ENCODE measurements at regions not wholly inside any gene's neighbourhood (a gene's known extent, or its start where the extent isn't known, plus 50 kb on each side); places are given as distances from the start of the nearest gene placed in this dataset.
A peak's percentile ranks its signal among the peaks of the same experiment; 100 is the strongest.

- Histone ChIP-seq H3K4me3 (ENCODE audit: low read length in 2 of 2) (no peak overlapping the region), H2BK120ac (ENCODE audit: low read depth, low read length) (no peak overlapping the region), H3K9ac (ENCODE audit: low read depth, low read length, poor library complexity) (no peak overlapping the region), H2BK12ac (ENCODE audit: low read length) (no peak overlapping the region), H2AK5ac (ENCODE audit: low read depth, low read length) (no peak overlapping the region), H3K36me3 (replicated peaks in 1 of 2; ENCODE audit: control insufficient read depth in 2 of 2, insufficient read depth in 2 of 2, low read length in 2 of 2) (no peaks in the 10 kb centered on the region), H3K9me3 (replicated peaks in 1 of 2; ENCODE audit: control insufficient read depth in 2 of 2, insufficient read depth in 1 of 2, low read depth in 1 of 2, low read length in 2 of 2) (no peaks in the 10 kb centered on the region), H3K4ac (ENCODE audit: low read length) (no peak overlapping the region), H3K18ac (ENCODE audit: low read length) (no peak overlapping the region), H4K91ac (ENCODE audit: low read depth, low read length, poor library complexity) (no peak overlapping the region), H3K27ac (replicated peaks; ENCODE audit: low read length) (no peak overlapping the region), H2BK5ac (ENCODE audit: low read length) (no peak overlapping the region), H3K79me1 (ENCODE audit: low read depth, low read length) (no peaks in the 10 kb centered on the region), H3K14ac (ENCODE audit: low read length) (no peak overlapping the region), H2AFZ (ENCODE audit: low read length) (no peak overlapping the region), H3K23ac (ENCODE audit: low read depth, low read length, poor library complexity) (no peak overlapping the region), H2BK15ac (ENCODE audit: low read length) (no peak overlapping the region), H3K4me1 (ENCODE audit: control insufficient read depth in 2 of 2, insufficient read depth in 1 of 2, low read depth in 1 of 2, low read length in 2 of 2) (peaks cover 3 to 11% of the 10 kb centered on the region in 2 donors), H3K4me2 (ENCODE audit: insufficient read depth, low read length, poor library complexity, severe bottlenecking) (no peak overlapping the region), H4K8ac (ENCODE audit: low read depth, low read length) (no peak overlapping the region), H3K27me3 (ENCODE audit: control insufficient read depth in 3 of 3, insufficient read depth in 3 of 3, low read depth in 1 of 3, low read length in 3 of 3) (no peaks in the 10 kb centered on the region)
- no peak for DNase-seq (ENCODE audit: low spot score)
- no CpG with 5 or more reads among the region's 2 CpGs for WGBS, 2 donors (ENCODE audit: extremely low coverage in 2 of 2, insufficient read length in 2 of 2, insufficient replicate concordance in 1 of 2)
Observed at GRCh38 chr5:118696076-118696475, 292.3 kb downstream of the DTWD2 start.

- Histone ChIP-seq H3K27me3 (ENCODE audit: control insufficient read depth in 3 of 3, insufficient read depth in 3 of 3, low read depth in 1 of 3, low read length in 3 of 3) (no peaks in the 10 kb centered on the region), H2BK15ac (ENCODE audit: low read length) (no peak overlapping the region), H2BK5ac (ENCODE audit: low read length) (no peak overlapping the region), H2BK12ac (ENCODE audit: low read length) (no peak overlapping the region), H3K4ac (ENCODE audit: low read length) (no peak overlapping the region), H3K27ac (replicated peaks; ENCODE audit: low read length) (no peak overlapping the region), H3K9me3 (replicated peaks in 1 of 2; ENCODE audit: control insufficient read depth in 2 of 2, insufficient read depth in 1 of 2, low read depth in 1 of 2, low read length in 2 of 2) (no peaks in the 10 kb centered on the region), H3K18ac (ENCODE audit: low read length) (peak overlapping the region; percentile 23), H3K4me1 (ENCODE audit: control insufficient read depth in 2 of 2, insufficient read depth in 1 of 2, low read depth in 1 of 2, low read length in 2 of 2) (peaks cover 3 to 6% of the 10 kb centered on the region in 2 donors), H3K14ac (ENCODE audit: low read length) (peak overlapping the region; percentile 47), H2AK5ac (ENCODE audit: low read depth, low read length) (peak overlapping the region; percentile 36), H3K9ac (ENCODE audit: low read depth, low read length, poor library complexity) (no peak overlapping the region), H2BK120ac (ENCODE audit: low read depth, low read length) (no peak overlapping the region), H2AFZ (ENCODE audit: low read length) (peak overlapping the region; percentile 78), H3K23ac (ENCODE audit: low read depth, low read length, poor library complexity) (no peak overlapping the region), H4K91ac (ENCODE audit: low read depth, low read length, poor library complexity) (no peak overlapping the region), H3K4me3 (ENCODE audit: low read length in 2 of 2) (no peak overlapping the region), H3K36me3 (replicated peaks in 1 of 2; ENCODE audit: control insufficient read depth in 2 of 2, insufficient read depth in 2 of 2, low read length in 2 of 2) (no peaks in the 10 kb centered on the region), H3K79me1 (ENCODE audit: low read depth, low read length) (no peaks in the 10 kb centered on the region), H4K8ac (ENCODE audit: low read depth, low read length) (no peak overlapping the region), H3K4me2 (ENCODE audit: insufficient read depth, low read length, poor library complexity, severe bottlenecking) (no peak overlapping the region)
- WGBS, 2 donors (ENCODE audit: extremely low coverage in 2 of 2, insufficient read length in 2 of 2, insufficient replicate concordance in 1 of 2) = no CpG with 5 or more reads among the region's 4 CpGs
- no peak for DNase-seq (ENCODE audit: low spot score)
Observed at GRCh38 chr5:118692811-118693342, 295.5 kb downstream of the DTWD2 start.

- no peak overlapping the region for H3K4me2 ChIP-seq (ENCODE audit: insufficient read depth, low read length, poor library complexity, severe bottlenecking)
- no peak overlapping the region for H2BK5ac ChIP-seq (ENCODE audit: low read length)
- no peaks in the 10 kb centered on the region for H3K79me1 ChIP-seq (ENCODE audit: low read depth, low read length)
- no peak overlapping the region for H3K23ac ChIP-seq (ENCODE audit: low read depth, low read length, poor library complexity)
- H3K27ac ChIP-seq (replicated peaks; ENCODE audit: low read length) = no peak overlapping the region
- H2BK12ac ChIP-seq (ENCODE audit: low read length) = no peak overlapping the region
- no peak overlapping the region for H3K18ac ChIP-seq (ENCODE audit: low read length)
- H2AFZ ChIP-seq (ENCODE audit: low read length) = no peak overlapping the region
- no peaks in the 10 kb centered on the region for H3K9me3 ChIP-seq (replicated peaks in 1 of 2; ENCODE audit: control insufficient read depth in 2 of 2, insufficient read depth in 1 of 2, low read depth in 1 of 2, low read length in 2 of 2)
- no peak overlapping the region for H2BK15ac ChIP-seq (ENCODE audit: low read length)
- no peaks in the 10 kb centered on the region for H3K27me3 ChIP-seq (ENCODE audit: control insufficient read depth in 3 of 3, insufficient read depth in 3 of 3, low read depth in 1 of 3, low read length in 3 of 3)
- peaks cover 5 to 9% of the 10 kb centered on the region in 2 donors for H3K4me1 ChIP-seq (ENCODE audit: control insufficient read depth in 2 of 2, insufficient read depth in 1 of 2, low read depth in 1 of 2, low read length in 2 of 2)
- H4K91ac ChIP-seq (ENCODE audit: low read depth, low read length, poor library complexity) = no peak overlapping the region
- no peak overlapping the region for H3K4me3 ChIP-seq (ENCODE audit: low read length in 2 of 2)
- H4K8ac ChIP-seq (ENCODE audit: low read depth, low read length) = no peak overlapping the region
- no peak overlapping the region for H3K9ac ChIP-seq (ENCODE audit: low read depth, low read length, poor library complexity)
- H3K14ac ChIP-seq (ENCODE audit: low read length) = no peak overlapping the region
- DNase-seq (ENCODE audit: low spot score) = no peak
- H3K36me3 ChIP-seq (replicated peaks in 1 of 2; ENCODE audit: control insufficient read depth in 2 of 2, insufficient read depth in 2 of 2, low read length in 2 of 2) = no peaks in the 10 kb centered on the region
- no peak overlapping the region for H2BK120ac ChIP-seq (ENCODE audit: low read depth, low read length)
- H2AK5ac ChIP-seq (ENCODE audit: low read depth, low read length) = no peak overlapping the region
- WGBS, 2 donors (ENCODE audit: extremely low coverage in 2 of 2, insufficient read length in 2 of 2, insufficient replicate concordance in 1 of 2) = no CpG with 5 or more reads among the region's 5 CpGs
- no peak overlapping the region for H3K4ac ChIP-seq (ENCODE audit: low read length)
Observed at GRCh38 chr5:118687661-118688621, 300.4 kb downstream of the DTWD2 start.

DNA sequence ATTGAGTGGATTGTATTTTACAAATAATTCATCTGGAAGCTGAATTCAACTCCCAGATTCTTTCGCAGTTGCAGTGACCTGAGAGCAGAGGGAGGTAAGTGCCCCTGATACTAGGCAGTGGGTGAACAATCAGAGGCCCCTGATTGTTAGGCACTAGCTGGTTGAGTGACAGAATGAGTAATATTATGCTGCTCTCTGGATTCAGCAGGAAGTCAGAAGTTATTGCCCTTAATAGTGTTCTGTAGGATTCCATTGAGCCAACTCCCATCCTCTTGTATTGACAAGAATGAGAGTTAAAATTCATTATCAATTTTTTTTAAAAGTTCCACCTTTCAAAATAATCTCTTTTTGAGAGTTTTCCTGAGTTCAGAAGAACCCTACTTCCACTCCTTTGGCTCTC lies 301.2 kb downstream of the DTWD2 start:
- Histone ChIP-seq H3K4me1 (ENCODE audit: control insufficient read depth in 2 of 2, insufficient read depth in 1 of 2, low read depth in 1 of 2, low read length in 2 of 2) (peaks cover 0 to 6% of the 10 kb centered on the region in 2 donors), H2BK15ac (ENCODE audit: low read length) (no peak overlapping the region), H3K14ac (ENCODE audit: low read length) (no peak overlapping the region), H3K9ac (ENCODE audit: low read depth, low read length, poor library complexity) (no peak overlapping the region), H2BK12ac (ENCODE audit: low read length) (no peak overlapping the region), H2AFZ (ENCODE audit: low read length) (no peak overlapping the region), H3K23ac (ENCODE audit: low read depth, low read length, poor library complexity) (no peak overlapping the region), H3K27ac (replicated peaks; ENCODE audit: low read length) (no peak overlapping the region), H2BK5ac (ENCODE audit: low read length) (no peak overlapping the region), H3K18ac (ENCODE audit: low read length) (no peak overlapping the region), H3K36me3 (replicated peaks in 1 of 2; ENCODE audit: control insufficient read depth in 2 of 2, insufficient read depth in 2 of 2, low read length in 2 of 2) (no peaks in the 10 kb centered on the region), H3K9me3 (replicated peaks in 1 of 2; ENCODE audit: control insufficient read depth in 2 of 2, insufficient read depth in 1 of 2, low read depth in 1 of 2, low read length in 2 of 2) (no peaks in the 10 kb centered on the region), H4K91ac (ENCODE audit: low read depth, low read length, poor library complexity) (no peak overlapping the region), H2AK5ac (ENCODE audit: low read depth, low read length) (no peak overlapping the region), H4K8ac (ENCODE audit: low read depth, low read length) (no peak overlapping the region), H3K4ac (ENCODE audit: low read length) (no peak overlapping the region), H3K27me3 (ENCODE audit: control insufficient read depth in 3 of 3, insufficient read depth in 3 of 3, low read depth in 1 of 3, low read length in 3 of 3) (no peaks in the 10 kb centered on the region), H2BK120ac (ENCODE audit: low read depth, low read length) (no peak overlapping the region), H3K4me2 (ENCODE audit: insufficient read depth, low read length, poor library complexity, severe bottlenecking) (no peak overlapping the region), H3K4me3 (ENCODE audit: low read length in 2 of 2) (no peak overlapping the region), H3K79me1 (ENCODE audit: low read depth, low read length) (no peaks in the 10 kb centered on the region)
- no peak for DNase-seq (ENCODE audit: low spot score)
- no CpG with 5 or more reads among the region's 1 CpG for WGBS, 2 donors (ENCODE audit: extremely low coverage in 2 of 2, insufficient read length in 2 of 2, insufficient replicate concordance in 1 of 2)

Data from neuronal stem cell (in vitro differentiated cells).